Activated gamma-delta T cell (primary cell): ENCODE measurements at regions not wholly inside any gene's neighbourhood (a gene's known extent, or its start where the extent isn't known, plus 50 kb on each side); places are given as distances from the start of the nearest gene placed in this dataset.
"Not testable (repeated sequence)": the region's sequence is repeated elsewhere in the genome, so short reads cannot be mapped to it uniquely, and the experiment has no call there.

Source experiments
- DNase-seq: peaks from one replicate; lab custom pipeline; 2025; lab: John Stamatoyannopoulos, UW

DNA sequence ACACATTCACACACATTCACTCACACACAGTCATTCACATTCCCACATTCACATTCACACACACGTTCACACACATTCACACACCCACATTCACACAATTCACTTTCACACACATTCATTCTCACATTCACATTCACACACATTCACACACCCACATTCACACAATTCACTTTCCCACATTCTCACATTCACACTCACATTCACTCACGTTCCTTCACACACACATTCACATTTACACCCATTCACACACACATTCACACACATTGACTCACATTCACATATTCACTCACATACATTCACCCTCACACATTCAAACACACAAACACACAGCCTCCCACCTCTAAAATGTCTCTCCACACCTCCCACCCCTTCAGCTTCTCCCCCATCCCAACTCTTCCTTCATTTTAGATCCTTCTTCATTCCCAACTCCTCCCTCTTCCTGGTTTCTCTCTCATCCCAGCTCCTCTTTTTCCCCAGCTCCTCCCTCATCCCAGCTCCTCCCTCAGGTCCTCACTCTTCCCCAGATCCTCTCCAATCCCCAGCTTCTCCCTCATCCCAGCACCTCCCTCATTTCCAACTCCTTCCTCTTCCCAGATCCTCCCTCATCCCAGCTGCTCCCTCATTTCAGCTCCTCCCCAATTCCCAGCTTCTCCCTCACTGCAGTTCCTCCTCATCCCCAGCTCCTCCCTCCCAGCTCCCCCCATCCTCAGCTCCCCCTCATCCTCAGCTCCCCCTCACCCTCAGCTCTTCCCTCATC lies 111.0 kb downstream of the FAM53A start:
- no peak for DNase-seq

DNA sequence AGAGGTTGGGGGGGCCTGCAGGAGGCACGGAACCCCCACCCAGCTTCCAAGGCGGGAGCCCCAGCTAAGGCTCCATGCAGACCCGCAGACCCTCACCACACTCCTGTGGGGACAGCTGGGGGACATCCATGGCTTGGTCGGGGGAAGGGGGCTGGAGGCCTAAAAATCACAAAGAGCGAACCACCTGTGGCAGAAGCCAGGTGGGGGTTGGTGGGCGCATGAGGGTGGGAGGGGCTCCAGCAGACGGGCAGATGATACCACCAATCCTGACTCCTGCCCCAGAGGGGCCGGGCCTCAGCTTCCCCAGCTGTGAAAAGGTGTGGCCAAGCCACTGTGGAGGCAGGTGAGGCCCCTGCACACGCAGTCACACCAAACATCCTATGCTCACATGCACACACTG lies 111.6 kb downstream of the FAM53A start:
- DNase-seq, result no peak

DNA sequence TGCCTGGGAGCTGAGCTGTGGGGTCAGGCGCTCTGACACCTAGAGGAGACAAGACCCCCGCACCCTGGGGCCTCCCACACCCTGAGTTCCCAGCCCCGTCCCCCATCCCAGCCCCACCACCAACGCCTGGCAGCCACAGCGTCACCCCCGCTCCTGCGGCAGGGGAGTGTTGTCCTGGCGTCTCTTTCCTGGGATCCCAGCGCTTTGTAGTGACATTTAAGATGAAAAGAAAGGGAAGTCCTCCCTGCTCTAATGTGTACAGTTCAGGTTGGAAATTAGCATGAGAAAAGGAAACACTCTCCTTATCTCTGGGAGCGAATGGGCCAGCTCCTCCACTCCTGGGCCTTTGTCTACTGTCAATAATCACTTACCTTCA lies 112.1 kb downstream of the FAM53A start:
- no peak for DNase-seq

DNA sequence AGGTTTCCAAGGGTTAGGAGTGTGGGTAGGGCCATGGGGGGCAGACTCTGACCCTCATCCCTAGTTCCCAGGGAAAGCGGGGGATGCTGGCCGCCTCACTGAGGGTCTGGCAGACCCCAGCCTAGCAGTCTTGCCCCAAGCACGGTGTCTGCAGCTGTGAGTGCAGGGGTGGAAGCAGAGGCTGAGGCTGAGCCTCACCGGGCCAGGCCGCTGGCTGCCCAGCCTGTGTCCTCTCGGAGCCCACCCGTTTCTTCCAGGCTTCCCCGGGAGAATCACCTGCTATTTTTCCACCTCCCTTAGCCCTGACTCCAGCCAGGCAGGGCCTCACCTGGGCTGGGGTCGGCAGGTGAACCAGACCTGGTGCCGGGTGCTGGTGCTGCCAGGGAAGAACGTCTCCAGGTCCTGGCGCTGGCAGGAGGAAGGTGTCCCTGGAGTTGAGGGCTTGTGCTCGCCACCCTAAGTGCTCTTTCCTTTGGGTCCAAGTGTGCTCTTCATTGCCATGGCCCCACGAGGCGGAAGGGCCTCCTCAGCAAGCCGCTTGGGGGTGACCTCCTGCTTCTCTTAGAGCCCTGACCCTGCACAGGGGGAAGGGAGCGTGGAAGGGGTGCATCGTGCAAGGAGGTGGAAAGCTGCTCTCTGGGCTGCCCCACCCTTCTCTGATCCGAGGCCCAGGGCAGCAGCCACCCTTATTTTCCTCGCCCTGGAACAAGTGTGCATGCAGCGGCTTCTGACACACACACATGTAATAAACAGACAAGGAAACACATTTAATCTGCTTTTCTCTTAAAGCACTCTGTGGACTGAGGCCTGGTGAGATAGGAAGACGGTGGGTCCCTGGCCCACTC lies 112.7 kb downstream of the FAM53A start:
- no peak for DNase-seq

DNA sequence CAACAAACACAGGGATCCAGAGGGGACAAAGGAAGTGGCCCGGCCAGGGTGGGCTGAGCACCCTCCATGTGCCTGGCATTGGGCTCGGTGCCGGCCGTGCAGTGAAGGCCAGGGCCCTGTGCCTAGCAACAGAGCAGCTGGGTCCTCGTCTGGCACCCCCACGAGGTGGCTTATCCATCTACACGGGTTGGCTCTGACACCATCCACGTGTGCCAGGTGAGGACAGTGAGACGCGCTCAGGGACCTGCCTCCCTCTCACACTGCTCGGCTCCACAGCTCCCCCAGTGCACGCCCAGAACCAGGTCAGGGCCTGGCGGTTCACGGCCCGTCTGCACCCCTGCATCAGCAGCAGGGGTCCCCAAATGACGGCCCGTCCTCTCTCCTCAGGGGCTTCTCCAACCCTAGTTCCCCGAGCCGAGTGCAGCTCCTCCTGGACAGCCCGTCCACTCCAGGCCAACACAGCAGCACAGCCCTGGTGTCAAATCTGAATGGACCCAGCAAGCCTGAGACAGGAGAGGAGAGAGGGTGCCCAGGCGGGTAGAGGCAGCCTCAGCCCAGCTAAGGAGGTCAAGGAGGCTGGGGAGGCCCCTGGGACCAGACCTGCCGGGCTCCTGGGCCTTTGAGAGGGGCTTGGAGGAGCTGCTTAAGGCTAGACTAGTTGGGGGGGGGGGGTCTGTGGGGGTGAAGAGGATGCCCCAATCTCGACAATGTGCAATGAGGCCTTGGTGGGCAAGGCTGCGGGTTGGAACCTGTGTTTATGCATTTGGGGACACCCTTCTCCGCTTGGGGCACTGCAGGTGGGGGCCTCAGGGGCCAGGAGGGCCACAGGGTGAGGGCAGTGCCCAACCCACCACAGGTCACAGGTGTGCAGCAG lies 113.6 kb downstream of the FAM53A start:
- DNase-seq, result no peak

DNA sequence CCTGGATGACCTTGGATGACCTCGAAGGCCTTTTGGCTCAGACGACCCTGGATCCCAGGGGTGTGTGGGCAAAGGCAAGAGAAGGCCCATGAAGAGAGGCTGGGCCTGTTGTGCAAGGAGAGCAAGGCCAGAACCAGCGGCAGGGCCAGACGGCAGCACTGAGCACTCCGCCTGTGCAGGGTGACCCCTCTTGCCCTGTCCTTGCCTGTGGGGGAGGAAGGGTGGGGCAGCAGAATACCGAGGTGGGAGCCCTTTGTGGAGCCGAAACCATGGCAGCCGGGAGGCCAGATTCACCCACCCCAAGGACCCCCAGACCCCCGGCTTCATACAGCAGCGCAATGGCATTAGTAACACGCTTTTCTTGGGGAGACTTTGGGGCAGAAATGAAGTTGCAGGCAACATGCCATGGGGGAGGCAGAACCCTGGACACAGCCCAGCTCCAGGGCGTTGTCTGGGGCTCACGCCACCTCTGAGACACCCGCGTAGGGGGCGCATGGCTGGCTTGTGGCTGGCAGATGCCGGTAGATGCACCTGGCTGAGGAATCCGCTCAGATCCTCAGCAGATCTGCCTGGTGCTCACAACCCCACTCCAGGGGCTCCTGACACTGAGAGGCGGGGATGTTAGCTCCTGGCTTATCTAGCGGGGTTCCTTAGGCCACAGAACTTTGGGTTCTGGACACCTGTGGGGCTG lies 114.5 kb downstream of the FAM53A start:
- DNase-seq, result no peak

DNA sequence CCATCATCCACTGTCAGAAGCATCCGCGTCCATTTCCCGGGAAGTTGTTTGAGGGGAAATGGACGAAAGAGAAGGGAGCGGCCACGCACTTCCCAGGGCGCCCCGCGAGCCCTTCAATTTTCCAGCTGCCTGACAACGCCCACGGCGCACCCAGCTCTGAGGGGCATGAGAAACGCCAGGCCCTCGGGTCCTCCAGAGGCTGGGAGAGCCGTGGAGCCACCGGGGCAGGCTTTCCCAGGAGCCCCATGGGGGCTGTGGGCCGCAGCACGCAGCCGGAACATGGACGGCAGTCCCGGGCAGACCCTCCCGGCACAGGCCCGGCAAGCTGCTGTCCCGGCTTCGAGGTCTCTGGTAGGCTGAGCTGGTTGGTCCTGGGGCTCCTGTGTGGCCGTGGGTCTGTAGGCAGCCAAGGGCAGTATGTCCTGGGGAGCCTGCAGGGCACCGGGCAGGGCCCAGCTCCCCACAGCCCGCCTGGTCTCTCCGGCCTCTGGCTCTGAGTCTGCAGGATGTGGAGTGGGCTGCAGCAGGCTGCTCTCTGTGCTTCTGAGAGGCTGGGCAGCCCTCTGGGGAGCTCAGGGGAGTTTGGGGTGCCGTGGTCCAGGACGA lies 115.2 kb downstream of the FAM53A start:
- DNase-seq, result no peak

DNA sequence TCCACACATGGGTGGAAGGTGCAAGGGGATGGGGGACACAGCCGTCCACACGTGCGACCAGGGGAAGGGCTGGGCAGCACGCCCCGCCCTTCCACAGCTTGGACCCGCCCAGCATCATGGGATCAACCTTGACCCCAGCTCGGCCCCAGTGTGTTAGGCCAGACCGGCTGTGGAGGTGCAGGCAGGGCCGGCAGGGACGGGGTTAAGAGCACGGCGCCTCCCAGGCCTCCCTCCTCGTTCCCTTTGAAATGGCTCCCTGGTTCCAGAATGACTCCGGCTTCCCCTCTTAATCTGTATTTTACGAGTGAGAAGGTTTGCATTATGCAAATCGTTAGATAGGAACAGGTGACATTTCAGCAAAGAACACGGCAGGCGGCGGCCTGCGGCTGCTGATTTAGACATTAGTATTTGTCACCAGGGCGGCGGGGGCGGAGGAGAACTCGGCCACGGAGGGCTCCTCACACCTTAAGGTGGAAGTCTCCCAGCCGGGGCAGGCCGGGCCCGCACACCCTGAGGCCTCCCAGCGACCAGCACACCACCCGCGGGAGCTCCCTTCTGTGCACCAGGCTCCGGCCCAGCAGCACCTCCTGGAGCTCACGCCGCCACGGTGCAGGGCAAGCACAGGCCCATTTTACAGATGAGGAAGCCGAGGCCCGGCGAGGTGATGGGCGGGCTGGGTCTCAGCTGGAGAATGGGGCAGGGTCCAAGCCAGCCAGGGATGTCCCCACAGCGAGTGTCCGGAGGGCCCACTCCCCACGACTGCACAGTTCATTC lies 116.1 kb downstream of the FAM53A start:
- no peak for DNase-seq

DNA sequence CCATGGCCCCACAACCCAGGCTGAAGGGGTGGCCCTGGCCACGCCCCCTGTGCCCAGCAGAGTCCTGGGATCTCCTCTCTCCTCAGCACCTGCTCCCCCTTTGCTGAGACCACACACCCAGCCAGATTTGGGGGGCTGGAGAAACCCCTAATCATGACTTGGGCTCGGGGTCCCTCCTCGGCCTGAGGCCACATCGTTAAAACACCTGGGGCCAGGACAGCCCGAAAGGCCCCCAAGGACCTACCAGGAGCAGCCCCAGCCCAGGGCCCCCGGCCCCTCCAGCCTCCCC lies 116.7 kb downstream of the FAM53A start:
- no peak for DNase-seq

DNA sequence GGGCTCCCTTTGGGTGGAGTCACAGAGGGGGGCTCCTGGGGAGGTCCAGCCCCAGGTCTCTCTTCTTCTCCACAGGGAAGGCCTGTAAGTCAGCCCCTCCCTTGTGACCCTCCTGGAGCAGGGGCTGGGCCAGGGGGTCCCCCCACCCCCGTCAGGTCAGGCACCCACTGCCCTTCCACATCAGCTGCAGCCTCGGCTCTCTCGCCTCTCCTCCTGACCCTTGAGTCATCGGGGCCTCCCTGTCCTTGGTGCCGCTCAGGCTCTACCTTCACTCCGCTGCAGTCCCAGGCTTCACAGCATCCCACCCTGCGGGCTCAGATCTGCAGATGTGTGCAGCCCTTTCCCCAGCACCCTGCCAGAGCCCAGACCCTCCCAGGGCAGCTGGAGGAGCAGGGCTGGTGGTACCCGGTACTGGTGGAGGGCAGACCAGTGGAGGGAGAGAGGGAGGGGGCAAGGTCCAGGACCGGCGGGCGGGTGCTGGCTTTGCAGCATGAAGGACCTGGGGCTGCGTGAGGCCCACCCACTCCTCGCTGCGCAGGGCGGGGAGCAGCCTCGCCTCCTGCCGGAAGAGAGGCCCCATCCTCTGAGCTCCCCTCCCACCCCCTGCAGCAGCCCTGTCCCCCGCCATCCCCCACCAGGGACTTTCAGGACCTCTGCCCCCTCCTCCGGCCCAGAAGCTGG lies 117.1 kb downstream of the FAM53A start:
- no peak for DNase-seq

DNA sequence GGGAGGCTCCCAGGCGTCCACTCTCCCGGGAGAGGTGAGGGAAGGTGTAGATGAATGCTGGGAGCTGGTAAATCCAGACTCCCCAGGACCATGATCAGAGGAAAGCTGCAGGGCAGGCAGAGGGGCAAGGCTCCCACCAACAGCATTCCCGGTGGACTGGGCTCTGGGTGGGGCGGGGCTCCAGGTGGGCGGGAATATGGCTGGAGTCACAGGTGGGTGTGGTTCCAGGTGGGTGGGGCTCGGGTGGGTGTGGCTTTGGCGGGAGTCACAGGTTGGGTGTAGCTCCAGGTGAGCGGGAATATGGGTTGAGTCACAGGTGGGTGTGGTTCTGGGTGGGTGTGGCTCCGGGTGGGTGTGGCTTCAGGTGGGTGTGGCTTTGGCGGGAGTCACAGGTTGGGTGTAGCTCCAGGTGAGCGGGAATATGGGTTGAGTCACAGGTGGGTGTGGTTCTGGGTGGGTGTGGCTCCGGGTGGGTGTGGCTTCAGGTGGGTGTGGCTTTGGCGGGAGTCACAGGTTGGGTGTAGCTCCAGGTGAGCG lies 117.7 kb downstream of the FAM53A start:
- not testable (repeated sequence) for DNase-seq

DNA sequence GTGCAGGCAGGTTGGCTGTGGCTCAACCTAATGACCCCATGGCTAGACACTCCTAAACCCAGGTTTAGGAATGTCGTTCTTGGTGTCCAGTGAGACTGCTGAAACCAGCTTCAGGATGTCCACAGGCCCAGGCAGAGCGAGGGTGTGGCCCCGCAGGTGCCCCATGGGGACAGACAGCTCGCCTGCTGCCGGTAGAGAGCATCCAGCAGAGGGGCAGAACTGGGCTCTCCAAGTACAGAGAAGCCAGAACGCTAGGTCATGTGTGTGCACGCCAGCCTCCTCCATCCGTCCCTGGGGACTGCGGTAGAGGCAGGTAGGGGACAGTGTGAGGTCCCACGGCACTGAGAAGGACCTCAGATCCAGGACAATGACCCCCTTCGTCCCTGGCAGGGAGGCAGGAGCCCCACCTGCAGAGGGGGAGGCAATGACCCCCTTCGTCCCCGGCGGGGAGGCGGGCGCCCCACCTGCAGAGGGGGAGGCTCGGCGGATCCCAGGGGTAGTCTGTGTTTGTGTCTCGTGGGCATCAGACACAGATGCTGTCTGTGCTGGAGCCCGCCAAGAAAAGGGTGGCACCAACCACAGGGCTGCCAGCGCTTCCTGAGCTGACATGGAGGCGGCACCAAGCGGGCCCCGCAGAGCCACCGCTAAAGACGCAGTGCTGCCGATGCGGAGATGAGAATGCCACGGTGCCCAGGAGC lies 118.4 kb downstream of the FAM53A start:
- DNase-seq, result no peak

DNA sequence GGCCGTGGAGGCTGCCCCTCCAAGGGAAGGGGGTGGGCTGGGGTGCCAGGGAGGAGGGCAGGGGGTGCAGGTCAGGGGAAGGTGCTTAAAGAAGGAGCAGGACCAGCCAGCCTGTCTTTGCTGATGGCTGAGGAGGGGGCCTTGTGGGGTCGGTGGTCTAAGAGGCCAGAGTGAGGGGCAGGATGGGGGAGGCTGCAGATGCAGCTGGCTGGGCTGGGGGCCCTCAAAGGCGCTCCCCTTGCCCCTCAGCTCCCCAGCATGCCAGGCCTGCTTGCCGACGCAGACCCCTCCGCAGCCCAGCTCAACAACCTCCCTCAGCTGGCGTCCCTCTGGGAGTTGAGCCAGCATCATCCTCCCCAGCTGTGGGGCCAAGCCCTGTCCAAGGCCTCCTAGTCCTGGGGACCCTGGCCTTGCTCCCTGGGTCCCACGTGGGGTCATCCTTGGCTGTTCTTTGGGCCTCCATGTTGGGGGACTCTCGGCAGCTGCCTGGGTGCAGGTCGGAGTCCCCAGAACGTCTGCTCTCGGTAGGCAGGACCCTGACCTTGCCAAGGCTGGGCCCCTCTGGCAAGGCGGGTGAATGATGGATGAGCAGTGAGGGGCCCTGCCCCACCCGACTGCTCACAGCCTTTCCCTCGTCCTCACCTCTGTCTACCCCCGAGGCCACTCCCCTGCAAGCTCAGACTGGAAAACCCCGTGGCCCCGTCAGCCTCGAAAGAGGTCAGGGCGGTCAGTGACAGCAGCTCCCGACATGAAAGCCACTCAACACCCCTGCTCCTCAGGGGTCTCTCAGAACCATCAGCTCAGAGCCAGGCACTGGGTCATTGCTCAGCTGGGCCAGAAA lies 119.4 kb downstream of the FAM53A start:
- no peak for DNase-seq

DNA sequence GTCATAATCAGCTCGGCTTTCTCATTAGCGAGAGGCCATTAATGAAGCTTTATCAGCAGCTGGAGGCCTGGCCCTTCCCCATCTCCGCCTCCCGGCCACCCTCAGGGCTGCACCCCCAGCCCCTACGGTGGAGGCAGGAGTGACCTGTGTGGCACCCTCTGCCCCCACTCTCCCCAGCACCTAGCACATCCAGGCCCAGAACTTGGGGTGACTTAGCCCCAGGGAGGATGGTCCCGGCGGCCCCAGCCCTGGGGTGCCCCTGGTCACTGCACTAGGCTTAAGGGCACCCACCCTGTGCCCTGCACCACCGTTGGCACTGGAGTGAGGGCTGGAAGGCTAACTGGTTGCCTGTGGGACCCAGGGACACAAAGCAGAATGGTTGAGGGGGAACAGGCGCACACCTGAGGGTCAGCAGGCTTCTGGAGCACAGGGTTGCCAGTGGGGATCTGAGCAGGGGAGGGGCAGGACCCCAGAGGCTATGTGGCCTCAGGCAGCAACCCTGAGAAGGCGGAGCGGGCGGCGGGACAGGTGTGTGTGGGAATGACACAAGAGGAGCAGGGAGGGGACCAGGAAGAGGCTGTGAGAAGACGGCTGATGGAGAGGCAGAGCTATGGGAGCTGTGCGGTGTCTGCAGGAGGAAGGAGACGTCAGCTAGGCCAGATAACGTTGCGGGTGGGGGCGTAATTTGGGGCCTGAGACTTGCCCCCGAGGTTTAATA lies 120.2 kb downstream of the FAM53A start:
- no peak for DNase-seq

DNA sequence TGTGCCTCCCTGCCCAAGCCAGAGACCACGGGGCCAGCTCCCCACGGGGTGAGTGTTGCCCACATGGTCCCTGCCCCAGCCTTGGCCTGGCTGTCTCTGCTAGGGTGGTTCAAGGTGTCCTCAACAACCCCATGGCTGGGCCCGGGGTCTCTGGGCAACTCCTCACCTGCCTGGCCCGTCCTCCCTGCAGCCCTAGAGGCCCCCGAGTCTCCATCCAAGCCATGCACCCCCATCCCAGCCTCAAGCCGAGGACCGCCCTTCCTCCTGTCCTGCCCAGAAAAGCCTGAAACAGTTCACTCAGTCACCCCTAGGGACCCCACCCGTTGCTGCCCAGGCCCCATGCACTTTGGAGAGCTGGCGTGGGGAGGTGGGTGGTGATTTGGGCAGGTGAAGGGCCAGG lies 120.9 kb downstream of the FAM53A start:
- DNase-seq, result no peak

DNA sequence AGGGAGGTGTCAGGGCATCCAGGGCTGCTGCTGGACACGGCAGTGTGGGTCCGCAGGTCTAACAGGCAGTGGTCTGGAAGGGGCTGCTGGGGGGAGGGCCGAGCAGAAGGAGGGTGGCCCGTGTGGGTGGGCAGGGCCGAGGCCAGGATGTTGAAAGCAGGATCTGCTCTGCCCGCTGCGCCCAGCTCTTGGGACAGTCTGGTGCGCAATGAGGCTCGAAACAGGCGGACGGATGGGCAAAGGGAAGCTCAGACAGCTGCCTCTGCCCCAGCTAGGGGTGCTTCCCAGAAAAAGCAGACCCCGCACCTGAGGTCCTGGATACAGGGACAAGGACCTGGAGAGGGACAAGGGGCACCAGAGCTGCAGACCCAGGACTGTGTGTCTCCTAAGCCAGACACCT lies 121.3 kb downstream of the FAM53A start:
- DNase-seq, result no peak

DNA sequence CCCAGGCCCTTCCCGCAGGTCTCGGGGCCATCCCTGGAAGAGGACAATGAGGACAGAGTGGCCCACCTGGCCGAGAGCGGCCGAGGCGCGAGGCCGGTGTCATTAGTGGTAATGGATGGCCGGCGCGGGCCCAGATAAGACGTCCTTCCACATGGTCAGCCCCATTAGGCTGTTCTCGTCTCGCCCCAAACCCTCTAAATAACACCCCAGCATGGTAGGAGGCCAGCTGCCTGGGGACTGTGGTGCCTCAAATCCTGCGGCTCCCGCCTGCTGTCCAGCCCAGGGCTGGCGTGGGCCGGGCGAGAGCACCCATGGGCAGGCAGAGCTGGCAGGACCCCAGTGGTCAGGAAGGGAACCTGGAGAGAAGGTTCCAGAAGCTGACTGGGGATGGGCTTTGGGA lies 121.7 kb downstream of the FAM53A start:
- DNase-seq, result no peak
